Activated T-cell treated with anti-CD3 and anti-CD28 coated beads, Interleukin-2, amount 50 U/mL, for 24 hours (primary cell): ENCODE measurements at regions not wholly inside any gene's neighbourhood (a gene's known extent, or its start where the extent isn't known, plus 50 kb on each side); places are given as distances from the start of the nearest gene placed in this dataset.
"Not testable (repeated sequence)": the region's sequence is repeated elsewhere in the genome, so short reads cannot be mapped to it uniquely, and the experiment has no call there.

ENCODE experiments used
- DNase-seq: peaks from one replicate; pipeline ENCODE4 v3.0.0-alpha.2; 2020
- H3K27ac Mint-ChIP-seq: 2 replicates; pipeline ENCODE4 v1.8.0; 2020; ENCODE audit warnings: mild to moderate bottlenecking, mixed read lengths
- H3K27me3 Mint-ChIP-seq: 2 replicates; pipeline ENCODE4 v1.8.0; 2020; ENCODE audit warnings: mixed read lengths
- H3K36me3 Mint-ChIP-seq: 2 replicates; pipeline ENCODE4 v1.8.0; 2020; ENCODE audit warnings: low read depth, mixed read lengths
- H3K4me1 Mint-ChIP-seq: 2 replicates; pipeline ENCODE4 v1.8.0; 2020; ENCODE audit warnings: low read depth, mixed read lengths
- H3K4me3 Mint-ChIP-seq: 2 replicates; pipeline ENCODE4 v1.8.0; 2020; ENCODE audit warnings: mild to moderate bottlenecking, moderate library complexity, mixed read lengths
- H3K9me3 Mint-ChIP-seq: 2 replicates; pipeline ENCODE4 v1.8.0; 2020; ENCODE audit warnings: mixed read lengths

DNA sequence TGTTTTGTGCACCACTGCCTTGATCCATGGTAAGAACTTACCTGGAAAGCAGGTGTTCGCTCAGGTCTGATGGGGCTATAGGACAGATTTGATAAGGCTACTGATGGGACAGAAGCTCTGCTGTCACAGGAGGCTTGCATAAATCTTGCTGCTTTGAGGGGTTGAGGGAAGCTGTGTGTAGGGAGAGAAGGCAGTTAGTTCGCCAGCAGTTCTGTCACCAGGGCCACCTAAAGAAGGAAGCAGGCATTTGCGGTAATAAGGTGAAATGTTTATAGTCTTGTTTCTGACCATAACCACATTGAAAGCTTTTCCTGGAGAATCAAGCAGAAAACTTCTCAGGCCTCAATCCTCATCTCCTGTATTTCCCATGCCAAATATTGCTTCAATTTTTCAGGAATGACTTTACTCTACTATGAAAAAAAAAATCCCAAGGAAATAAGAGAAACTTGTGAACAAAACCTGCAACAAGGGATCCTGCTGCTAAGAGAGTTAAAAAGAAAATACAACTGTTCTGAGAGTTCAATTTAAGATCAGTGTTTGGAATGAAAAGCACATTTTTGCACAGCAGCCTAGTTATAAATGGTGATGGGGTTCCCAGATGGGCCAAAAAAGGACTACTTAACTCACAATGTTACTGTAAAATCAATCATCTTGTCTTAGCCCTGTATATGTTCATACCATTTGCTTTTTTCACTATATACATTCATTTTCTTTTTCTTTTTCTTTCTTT is 122.0 kb upstream of the RANBP3L start:
- no peak for DNase-seq
- Mint-ChIP-seq H3K27me3 (no peaks in the 10 kb centered on the region), H3K4me1 (peaks cover 11% of the 10 kb centered on the region), H3K9me3 (no peaks in the 10 kb centered on the region), H3K27ac (no peak overlapping the region), H3K36me3 (no peaks in the 10 kb centered on the region), H3K4me3 (no peak overlapping the region)

- H3K9me3 Mint-ChIP-seq, H3K27ac Mint-ChIP-seq, DNase-seq, H3K36me3 Mint-ChIP-seq, H3K4me1 Mint-ChIP-seq, H3K4me3 Mint-ChIP-seq: not testable (repeated sequence)
- H3K27me3 Mint-ChIP-seq: peaks cover 13% of the 10 kb centered on the region
These were observed 124.4 kb upstream of the RANBP3L start for GRCh38 chr5:36426070-36426469.

DNA sequence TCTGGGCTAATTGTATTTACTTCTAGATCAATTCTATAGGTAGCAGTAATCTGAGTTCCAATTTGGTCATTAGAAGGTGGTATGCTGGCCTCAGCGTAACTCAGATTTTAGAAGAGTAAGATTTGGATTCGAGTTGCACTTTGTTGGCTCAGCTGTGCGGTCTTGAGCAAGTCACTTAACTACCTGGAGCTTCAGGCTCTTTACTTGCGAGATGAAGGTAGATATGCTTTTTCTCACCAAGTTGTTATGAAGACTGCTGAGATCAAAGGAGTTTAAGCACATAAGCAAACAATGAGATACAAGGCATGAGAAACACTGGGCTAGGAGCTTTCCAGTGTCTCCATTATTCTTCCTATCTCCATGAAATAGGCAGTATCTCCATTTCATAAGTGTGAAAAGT is 133.8 kb upstream of the RANBP3L start:
- Mint-ChIP-seq H3K27ac (no peak overlapping the region), H3K4me1 (no peaks in the 10 kb centered on the region), H3K9me3 (no peaks in the 10 kb centered on the region), H3K4me3 (no peak overlapping the region), H3K27me3 (peaks cover 28% of the 10 kb centered on the region), H3K36me3 (no peaks in the 10 kb centered on the region)
- no peak for DNase-seq

GRCh38 chr5:36436306-36436705 is 134.6 kb upstream of the RANBP3L start:
- Mint-ChIP-seq H3K4me3 (no peak overlapping the region), H3K27ac (no peak overlapping the region), H3K9me3 (no peaks in the 10 kb centered on the region), H3K36me3 (no peaks in the 10 kb centered on the region), H3K27me3 (peaks cover 21% of the 10 kb centered on the region), H3K4me1 (no peaks in the 10 kb centered on the region)
- DNase-seq: no peak

DNA sequence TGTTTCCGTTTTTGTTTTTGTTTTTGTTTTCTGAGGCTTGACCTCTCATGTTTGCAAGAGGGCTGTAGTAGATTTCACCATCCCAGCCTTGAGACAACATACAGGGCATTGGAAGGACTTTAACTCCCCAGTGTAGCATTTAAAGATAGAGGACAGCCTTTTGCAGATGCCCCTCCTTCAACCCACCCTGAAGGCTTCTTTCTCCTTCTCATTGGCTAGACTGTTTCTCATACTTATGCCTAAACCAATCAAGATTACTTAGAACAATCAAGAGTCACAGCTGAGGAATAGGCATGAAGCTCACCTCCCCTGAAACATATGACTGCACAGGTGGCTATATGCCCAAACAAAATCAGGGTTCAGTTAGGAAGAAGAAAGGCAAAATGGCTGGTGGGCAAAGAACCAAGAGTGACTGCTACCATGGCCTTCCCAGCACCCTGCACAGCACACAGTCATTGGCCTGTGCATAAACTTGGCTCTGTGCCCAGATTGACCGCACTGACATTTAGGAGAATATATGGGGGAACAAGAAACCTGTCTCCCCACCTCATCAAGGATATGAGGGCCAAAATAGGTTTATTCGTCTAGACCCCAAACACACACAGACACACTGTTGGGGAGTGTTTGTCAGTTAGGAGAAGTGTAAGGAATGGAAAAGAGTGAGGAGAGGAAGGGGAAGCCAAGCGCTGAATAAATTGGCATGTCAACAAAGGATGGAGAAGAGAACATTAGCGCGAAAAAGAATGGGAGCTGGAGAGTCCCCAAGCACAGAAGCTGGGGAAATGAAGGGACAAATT is 137.3 kb upstream of the RANBP3L start:
- Mint-ChIP-seq H3K4me1 (no peaks in the 10 kb centered on the region), H3K27me3 (peaks cover 23% of the 10 kb centered on the region), H3K9me3 (no peaks in the 10 kb centered on the region), H3K36me3 (no peaks in the 10 kb centered on the region), H3K4me3 (no peak overlapping the region), H3K27ac (no peak overlapping the region)
- DNase-seq: no peak

DNA sequence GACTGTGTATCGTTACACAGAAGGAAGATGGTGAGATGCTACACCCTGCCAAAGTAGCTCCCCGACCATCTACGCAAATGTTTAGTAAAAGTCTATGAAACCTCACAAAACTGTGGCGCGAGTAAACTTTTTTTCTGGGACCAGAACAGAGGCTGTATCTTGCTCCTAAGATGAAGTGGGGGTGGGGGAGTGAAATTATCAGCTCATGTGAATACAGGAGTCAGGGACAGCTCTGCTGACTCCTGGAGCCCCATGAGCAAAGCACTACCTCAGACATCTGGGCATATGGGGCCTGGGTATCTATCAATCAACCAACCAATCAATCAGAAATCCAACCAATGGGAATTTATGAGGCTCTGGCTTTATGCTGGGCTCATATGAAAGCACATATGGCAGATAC is 138.6 kb upstream of the RANBP3L start:
- Mint-ChIP-seq H3K27me3 (peaks cover 24% of the 10 kb centered on the region), H3K4me3 (no peak overlapping the region), H3K36me3 (no peaks in the 10 kb centered on the region), H3K9me3 (no peaks in the 10 kb centered on the region), H3K4me1 (no peaks in the 10 kb centered on the region), H3K27ac (no peak overlapping the region)
- DNase-seq: no peak

DNA sequence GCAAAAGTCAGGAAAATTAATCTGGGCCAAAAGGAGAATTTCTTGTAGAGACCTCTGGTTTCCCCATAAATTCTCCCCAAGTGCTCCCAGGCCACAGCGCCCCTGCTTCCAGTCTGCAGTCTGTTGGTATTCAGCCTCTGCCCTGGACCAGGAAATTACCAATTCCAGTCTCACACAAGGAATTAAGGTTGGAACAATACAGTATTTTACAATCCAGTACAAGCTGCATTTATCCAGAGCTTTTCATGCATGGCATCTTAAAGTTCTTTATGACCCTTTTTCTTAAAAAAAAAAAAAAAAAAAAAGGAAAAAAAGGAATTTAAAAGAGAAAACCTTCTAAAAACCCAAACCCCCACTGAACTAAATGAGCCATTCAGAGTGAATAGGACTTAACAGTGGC is 139.6 kb upstream of the RANBP3L start:
- H3K27ac Mint-ChIP-seq: no peak overlapping the region
- no peaks in the 10 kb centered on the region for H3K36me3 Mint-ChIP-seq
- no peaks in the 10 kb centered on the region for H3K4me1 Mint-ChIP-seq

DNA sequence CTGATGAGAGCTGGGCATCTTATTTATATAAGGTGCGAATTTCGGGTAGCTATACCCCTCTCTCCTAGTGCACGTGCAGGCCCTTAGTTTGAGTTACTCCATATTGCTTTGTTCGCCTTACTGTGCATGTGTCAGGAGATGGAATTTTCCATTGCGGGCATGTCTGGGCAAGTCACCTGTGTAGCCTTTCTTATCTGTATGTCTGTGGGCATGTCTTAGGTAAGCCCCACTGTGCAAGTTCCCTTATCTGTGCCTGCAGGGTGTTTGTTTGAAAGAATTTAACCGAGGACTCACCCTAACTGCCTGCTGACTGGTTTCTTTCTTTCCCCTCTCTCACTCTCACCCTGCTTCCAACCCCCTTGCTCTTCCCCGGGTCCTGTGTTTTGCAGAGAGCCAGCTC is 140.7 kb upstream of the RANBP3L start:
- H3K27ac Mint-ChIP-seq: no peak overlapping the region
- H3K4me1 Mint-ChIP-seq: no peaks in the 10 kb centered on the region

More for the DNA sequence above, 139.6 kb upstream of the RANBP3L start:
- Mint-ChIP-seq H3K4me3 (no peak overlapping the region), H3K9me3 (no peaks in the 10 kb centered on the region), H3K27me3 (peaks cover 20% of the 10 kb centered on the region)
- no peak for DNase-seq

GRCh38 chr5:36442796-36443195 is 141.1 kb upstream of the RANBP3L start:
- H3K4me3 Mint-ChIP-seq: no peak overlapping the region
- DNase-seq: no peak
- no peak overlapping the region for H3K27ac Mint-ChIP-seq

More for the DNA sequence above, 140.7 kb upstream of the RANBP3L start:
- DNase-seq: no peak
- Mint-ChIP-seq H3K9me3 (no peaks in the 10 kb centered on the region), H3K4me3 (no peak overlapping the region), H3K27me3 (peaks cover 14% of the 10 kb centered on the region), H3K36me3 (no peaks in the 10 kb centered on the region)

DNA sequence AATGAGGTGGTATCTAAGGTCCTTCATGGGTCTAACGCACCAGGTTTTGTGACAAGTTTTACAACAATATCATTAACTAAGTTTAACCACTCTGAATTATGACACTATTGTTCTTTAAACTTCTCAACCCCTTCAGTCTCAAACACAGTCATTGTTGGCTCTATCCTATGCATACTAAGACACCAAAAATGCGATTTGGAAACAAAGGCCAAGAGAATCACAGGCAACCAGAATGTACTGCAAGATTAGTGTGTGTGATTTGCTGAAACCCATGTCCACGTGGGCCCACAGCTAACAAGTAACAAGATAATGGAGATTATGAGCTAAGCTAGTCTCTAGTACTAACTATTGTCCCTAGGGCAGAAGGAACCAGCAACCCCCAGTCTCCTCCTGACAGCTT is 142.2 kb upstream of the RANBP3L start:
- H3K4me1 Mint-ChIP-seq: no peaks in the 10 kb centered on the region
- DNase-seq: no peak
- H3K27me3 Mint-ChIP-seq: peaks cover 11% of the 10 kb centered on the region
- H3K4me3 Mint-ChIP-seq: no peak overlapping the region
- H3K27ac Mint-ChIP-seq: no peak overlapping the region
- no peaks in the 10 kb centered on the region for H3K36me3 Mint-ChIP-seq
- H3K9me3 Mint-ChIP-seq: no peaks in the 10 kb centered on the region

More at GRCh38 chr5:36442796-36443195, 141.1 kb upstream of the RANBP3L start:
- Mint-ChIP-seq H3K36me3 (no peaks in the 10 kb centered on the region), H3K9me3 (no peaks in the 10 kb centered on the region), H3K27me3 (peaks cover 11% of the 10 kb centered on the region), H3K4me1 (no peaks in the 10 kb centered on the region)

GRCh38 chr5:36444582-36445418 is 143.1 kb upstream of the RANBP3L start:
- no peak overlapping the region for H3K4me3 Mint-ChIP-seq
- H3K4me1 Mint-ChIP-seq: no peaks in the 10 kb centered on the region
- no peak for DNase-seq

DNA sequence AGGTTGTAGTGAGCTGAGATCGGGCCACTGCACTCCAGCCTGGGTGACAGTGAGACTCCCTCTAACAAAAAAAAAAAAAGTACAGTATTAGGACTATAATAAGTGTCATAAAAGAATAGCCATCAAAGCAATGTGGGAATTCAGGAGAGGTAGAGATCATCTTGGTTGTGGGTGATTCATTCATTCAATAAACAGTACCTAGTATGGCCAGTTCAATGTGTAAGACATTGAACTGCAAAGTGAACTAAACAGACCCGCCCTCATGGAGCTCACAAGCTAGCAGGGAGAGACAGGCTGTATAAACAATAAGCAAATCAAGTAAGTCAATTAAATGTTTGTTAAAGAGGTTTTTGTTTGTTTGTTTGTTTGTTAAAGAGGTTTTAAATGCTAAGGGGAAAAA is 146.1 kb upstream of the RANBP3L start:
- no peak for DNase-seq
- no peaks in the 10 kb centered on the region for H3K4me1 Mint-ChIP-seq
- peaks cover 11% of the 10 kb centered on the region for H3K27me3 Mint-ChIP-seq
- no peak overlapping the region for H3K27ac Mint-ChIP-seq
- H3K9me3 Mint-ChIP-seq: no peaks in the 10 kb centered on the region
- H3K36me3 Mint-ChIP-seq: no peaks in the 10 kb centered on the region
- no peak overlapping the region for H3K4me3 Mint-ChIP-seq

More at GRCh38 chr5:36444582-36445418, 143.1 kb upstream of the RANBP3L start:
- Mint-ChIP-seq H3K36me3 (no peaks in the 10 kb centered on the region), H3K9me3 (no peaks in the 10 kb centered on the region), H3K27ac (no peak overlapping the region), H3K27me3 (peaks cover 11% of the 10 kb centered on the region)

GRCh38 chr5:36450229-36451014 is 148.7 kb upstream of the RANBP3L start:
- H3K27me3 Mint-ChIP-seq: peaks cover 4% of the 10 kb centered on the region

DNA sequence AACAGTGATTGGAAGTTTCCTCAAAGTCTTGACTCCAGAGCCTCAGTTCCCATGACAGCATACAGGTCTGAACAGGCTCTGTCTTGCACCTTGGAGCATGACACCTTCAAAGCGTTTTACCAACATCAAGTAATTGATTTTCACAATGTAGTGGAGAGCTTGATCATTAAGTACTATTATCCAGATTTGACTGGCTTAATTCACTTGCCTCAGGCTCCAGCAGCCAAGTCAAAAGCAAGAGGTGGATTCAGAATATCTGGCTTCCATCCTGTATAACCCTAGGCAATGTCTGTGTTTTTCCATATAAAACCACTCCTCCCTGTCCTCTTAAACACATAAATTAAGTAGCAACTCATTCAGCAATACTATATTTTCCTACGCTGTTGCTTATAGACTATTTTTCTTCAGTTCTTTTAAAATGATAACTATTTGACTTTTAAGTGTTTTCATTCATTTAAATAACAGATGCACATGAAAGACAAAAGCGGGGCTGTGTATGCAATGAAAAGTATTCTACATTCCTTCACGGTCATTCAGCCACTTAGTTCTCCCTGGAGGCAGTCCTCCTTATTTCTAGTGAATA is 150.8 kb upstream of the RANBP3L start:
- peaks cover 9% of the 10 kb centered on the region for H3K27me3 Mint-ChIP-seq
- H3K4me3 Mint-ChIP-seq: no peak overlapping the region
- H3K9me3 Mint-ChIP-seq: no peaks in the 10 kb centered on the region
- H3K4me1 Mint-ChIP-seq: no peaks in the 10 kb centered on the region
- no peaks in the 10 kb centered on the region for H3K36me3 Mint-ChIP-seq
- no peak overlapping the region for H3K27ac Mint-ChIP-seq
- no peak for DNase-seq

More at GRCh38 chr5:36450229-36451014, 148.7 kb upstream of the RANBP3L start:
- no peaks in the 10 kb centered on the region for H3K36me3 Mint-ChIP-seq
- no peak for DNase-seq
- H3K9me3 Mint-ChIP-seq: no peaks in the 10 kb centered on the region
- no peaks in the 10 kb centered on the region for H3K4me1 Mint-ChIP-seq
- no peak overlapping the region for H3K4me3 Mint-ChIP-seq
- no peak overlapping the region for H3K27ac Mint-ChIP-seq
